ENCODE measurements at regions not wholly inside any gene's neighbourhood (a gene's known extent, or its start where the extent isn't known, plus 50 kb on each side); places are given as distances from the start of the nearest gene placed in this dataset.
"Not testable (repeated sequence)": the region's sequence is repeated elsewhere in the genome, so short reads cannot be mapped to it uniquely, and the experiment has no call there.

- Mint-ChIP-seq H3K27me3 (ENCODE audit: low read depth in 3 of 3) (peaks cover 0 to 5% (median 0%) of the 10 kb centered on the region in 3 donors), H3K4me3 (no peak overlapping the region), H3K36me3 (peaks cover 0 to 4% (median 0%) of the 10 kb centered on the region in 3 donors), H3K4me1 (no peaks in the 10 kb centered on the region), H3K27ac (no peak overlapping the region), H3K9me3 (peaks cover 0 to 13% (median 0%) of the 10 kb centered on the region in 6 donors)
- no peak for DNase-seq
These were observed 1259.7 kb upstream of the RAG2 start for GRCh38 chr11:37857726-37858125.

GRCh38 chr11:37849706-37850105 lies 1251.7 kb upstream of the RAG2 start:
- Mint-ChIP-seq H3K27me3 (ENCODE audit: low read depth in 3 of 3) (peaks cover 0 to 2% (median 0%) of the 10 kb centered on the region in 3 donors), H3K9me3 (peaks cover 0 to 4% (median 0%) of the 10 kb centered on the region in 6 donors), H3K27ac (no peak overlapping the region), H3K4me3 (no peak overlapping the region), H3K36me3 (peaks cover 0 to 6% (median 3%) of the 10 kb centered on the region in 3 donors), H3K4me1 (no peaks in the 10 kb centered on the region)
- no peak for DNase-seq

DNA sequence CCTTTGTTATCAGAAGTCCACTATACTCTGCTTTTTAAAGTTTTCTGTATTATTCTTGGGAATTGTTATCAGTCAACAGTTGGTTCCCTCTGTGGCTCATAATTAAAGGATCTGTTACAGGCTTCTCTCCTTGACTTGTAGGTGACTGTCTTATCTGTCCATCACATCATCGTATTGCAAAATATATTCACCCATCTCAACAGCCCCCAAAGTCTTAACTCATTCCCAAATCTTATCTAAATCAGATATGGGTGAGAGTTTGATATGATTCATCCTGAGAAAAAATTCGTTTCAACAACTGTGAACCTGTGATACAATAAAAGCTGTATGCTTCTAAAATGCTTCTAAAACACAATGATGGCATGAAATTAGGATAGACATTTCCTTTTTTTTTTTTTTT lies 1245.6 kb upstream of the RAG2 start:
- Mint-ChIP-seq H3K4me3 (no peak overlapping the region), H3K27me3 (ENCODE audit: low read depth in 3 of 3) (peaks cover 0 to 3% (median 0%) of the 10 kb centered on the region in 3 donors), H3K9me3 (peaks cover 0 to 4% (median 1%) of the 10 kb centered on the region in 6 donors), H3K4me1 (no peaks in the 10 kb centered on the region), H3K36me3 (peaks cover 0 to 9% (median 7%) of the 10 kb centered on the region in 3 donors), H3K27ac (no peak overlapping the region)
- DNase-seq = no peak

- H3K4me1 Mint-ChIP-seq = no peaks in the 10 kb centered on the region
- no peak for DNase-seq
- peaks cover 0 to 3% (median 0%) of the 10 kb centered on the region in 3 donors for H3K27me3 Mint-ChIP-seq (ENCODE audit: low read depth in 3 of 3)
- H3K9me3 Mint-ChIP-seq = peaks cover 0 to 10% (median 1%) of the 10 kb centered on the region in 6 donors
- H3K27ac Mint-ChIP-seq = no peak overlapping the region
- no peak overlapping the region for H3K4me3 Mint-ChIP-seq
- H3K36me3 Mint-ChIP-seq = peaks cover 0 to 7% (median 4%) of the 10 kb centered on the region in 3 donors
These were observed 1243.0 kb upstream of the RAG2 start for GRCh38 chr11:37841016-37841415.

GRCh38 chr11:37840345-37840744 lies 1242.3 kb upstream of the RAG2 start:
- H3K4me3 Mint-ChIP-seq; H3K4me1 Mint-ChIP-seq; H3K27ac Mint-ChIP-seq; H3K27me3 Mint-ChIP-seq (ENCODE audit: low read depth in 3 of 3); H3K9me3 Mint-ChIP-seq; H3K36me3 Mint-ChIP-seq; DNase-seq: not testable (repeated sequence)

DNA sequence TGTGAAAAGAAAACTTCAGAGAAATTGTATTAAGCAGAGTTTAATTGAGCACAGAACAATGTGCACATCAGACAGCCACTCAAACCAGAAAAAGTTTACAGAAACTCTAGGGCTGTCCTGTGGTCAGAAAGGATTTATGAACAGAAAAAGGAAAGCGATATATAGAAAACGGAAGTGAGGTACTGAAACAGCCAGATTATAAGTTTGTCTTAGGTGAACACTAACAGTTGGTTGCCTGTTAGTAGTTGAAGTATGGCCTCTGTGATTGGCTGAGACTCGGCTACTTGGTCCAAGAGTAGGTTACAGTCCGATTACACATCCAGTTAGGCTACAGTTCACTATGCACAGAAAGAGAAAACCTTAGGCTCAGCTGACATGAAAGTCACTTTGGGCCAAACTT lies 1232.5 kb upstream of the RAG2 start:
- peaks cover 0 to 4% (median 0%) of the 10 kb centered on the region in 3 donors for H3K36me3 Mint-ChIP-seq
- no peak overlapping the region for H3K27ac Mint-ChIP-seq

GRCh38 chr11:37817727-37818270 lies 1219.8 kb upstream of the RAG2 start:
- Mint-ChIP-seq H3K27ac (no peak overlapping the region), H3K4me3 (no peak overlapping the region), H3K9me3 (no peaks in the 10 kb centered on the region), H3K4me1 (no peaks in the 10 kb centered on the region), H3K36me3 (no peaks in the 10 kb centered on the region), H3K27me3 (ENCODE audit: low read depth in 3 of 3) (peaks cover 0 to 5% (median 0%) of the 10 kb centered on the region in 3 donors)
- DNase-seq = no peak

More for the DNA sequence above, 1232.5 kb upstream of the RAG2 start:
- H3K4me3 Mint-ChIP-seq = no peak overlapping the region
- no peaks in the 10 kb centered on the region for H3K27me3 Mint-ChIP-seq (ENCODE audit: low read depth in 3 of 3)
- DNase-seq = no peak
- H3K4me1 Mint-ChIP-seq = peaks cover 0 to 12% of the 10 kb centered on the region in 2 donors
- peaks cover 0 to 6% (median 0%) of the 10 kb centered on the region in 6 donors for H3K9me3 Mint-ChIP-seq

- DNase-seq = no peak
- no peak overlapping the region for H3K27ac Mint-ChIP-seq
- H3K9me3 Mint-ChIP-seq = peaks cover 0 to 2% (median 0%) of the 10 kb centered on the region in 6 donors
- H3K4me1 Mint-ChIP-seq = no peaks in the 10 kb centered on the region
- no peaks in the 10 kb centered on the region for H3K36me3 Mint-ChIP-seq
- H3K27me3 Mint-ChIP-seq (ENCODE audit: low read depth in 3 of 3) = no peaks in the 10 kb centered on the region
- no peak overlapping the region for H3K4me3 Mint-ChIP-seq
These were observed 1214.3 kb upstream of the RAG2 start for GRCh38 chr11:37812281-37812880.

- no peaks in the 10 kb centered on the region for H3K27me3 Mint-ChIP-seq (ENCODE audit: low read depth in 3 of 3)
- no peak overlapping the region for H3K4me3 Mint-ChIP-seq
- no peak for DNase-seq
- peaks cover 0 to 2% (median 0%) of the 10 kb centered on the region in 3 donors for H3K36me3 Mint-ChIP-seq
- peaks cover 0 to 2% (median 0%) of the 10 kb centered on the region in 6 donors for H3K9me3 Mint-ChIP-seq
- H3K4me1 Mint-ChIP-seq = no peaks in the 10 kb centered on the region
- H3K27ac Mint-ChIP-seq = no peak overlapping the region
These were observed 1213.3 kb upstream of the RAG2 start for GRCh38 chr11:37811349-37811748.

GRCh38 chr11:37804666-37805065 lies 1206.6 kb upstream of the RAG2 start:
- DNase-seq = no peak
- H3K27ac Mint-ChIP-seq = no peak overlapping the region
- H3K27me3 Mint-ChIP-seq (ENCODE audit: low read depth in 3 of 3) = no peaks in the 10 kb centered on the region
- no peak overlapping the region for H3K4me3 Mint-ChIP-seq
- H3K36me3 Mint-ChIP-seq = peaks cover 0 to 6% (median 3%) of the 10 kb centered on the region in 3 donors
- peaks cover 0 to 10% (median 0%) of the 10 kb centered on the region in 6 donors for H3K9me3 Mint-ChIP-seq
- H3K4me1 Mint-ChIP-seq = no peaks in the 10 kb centered on the region

DNA sequence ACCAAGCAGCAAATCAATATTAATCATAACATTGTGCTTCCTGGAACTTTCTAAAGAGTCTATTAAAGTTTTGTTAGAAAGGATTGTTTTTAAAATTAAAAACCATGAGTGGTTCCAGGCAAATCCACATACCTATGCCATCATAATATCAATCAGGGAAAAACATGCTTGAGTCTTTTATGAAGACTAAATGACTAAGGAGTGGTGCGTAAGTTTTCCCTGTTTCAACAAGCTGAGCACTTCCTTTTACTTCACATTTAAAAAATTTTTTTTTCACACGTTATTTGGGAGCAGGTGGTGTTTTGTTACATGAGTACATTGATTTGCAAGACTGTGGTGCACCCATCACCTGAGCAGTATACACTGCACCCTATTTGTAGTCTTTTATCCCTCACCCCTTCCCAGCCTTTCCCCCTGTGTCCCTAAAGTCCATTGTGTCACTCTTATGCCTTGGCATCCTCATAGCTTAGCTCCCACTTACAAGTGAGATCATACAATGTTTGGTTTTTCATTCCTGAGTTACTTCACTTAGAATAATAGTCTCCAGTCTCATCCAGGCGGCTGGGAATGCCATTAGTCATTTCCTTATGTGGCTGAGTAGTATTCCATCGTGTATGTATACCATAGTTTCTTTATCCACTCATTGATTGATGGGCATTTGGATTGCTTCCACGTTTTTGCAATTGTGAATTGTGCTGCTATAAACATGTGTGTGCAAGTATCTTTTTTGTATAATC lies 1190.3 kb upstream of the RAG2 start:
- H3K27ac Mint-ChIP-seq = no peak overlapping the region
- H3K27me3 Mint-ChIP-seq (ENCODE audit: low read depth in 3 of 3) = peaks cover 0 to 2% (median 0%) of the 10 kb centered on the region in 3 donors
- no peaks in the 10 kb centered on the region for H3K4me1 Mint-ChIP-seq
- peaks cover 9 to 33% (median 17%) of the 10 kb centered on the region in 6 donors for H3K9me3 Mint-ChIP-seq
- DNase-seq = no peak
- H3K4me3 Mint-ChIP-seq = no peak overlapping the region
- peaks cover 3 to 21% (median 13%) of the 10 kb centered on the region in 3 donors for H3K36me3 Mint-ChIP-seq

DNA sequence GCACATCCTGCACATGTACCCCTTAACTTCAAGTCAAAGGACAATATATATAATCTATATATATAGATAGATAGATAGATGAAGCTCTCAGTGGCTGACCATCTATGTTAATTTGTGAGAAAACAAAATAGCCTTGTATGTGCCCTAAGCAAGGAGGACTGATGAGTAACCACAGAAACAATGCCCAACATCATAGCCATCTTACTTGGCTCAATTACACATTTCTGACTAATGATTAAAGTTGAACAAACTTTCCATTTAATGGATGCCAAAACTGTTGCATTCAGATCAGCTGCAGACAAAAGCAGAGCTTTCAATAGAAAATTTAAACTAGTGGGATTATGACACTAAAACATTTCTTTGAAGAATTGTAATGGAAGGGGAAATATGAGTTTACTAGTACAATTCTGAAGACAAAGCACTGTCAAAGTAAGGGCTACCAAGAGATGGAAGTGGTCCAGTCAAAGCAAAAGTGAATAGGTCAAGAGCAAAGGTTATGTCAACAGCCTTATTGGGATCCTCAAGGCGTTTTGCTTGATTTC lies 1188.2 kb upstream of the RAG2 start:
- Mint-ChIP-seq H3K4me1 (no peaks in the 10 kb centered on the region), H3K9me3 (peaks cover 19 to 49% (median 32%) of the 10 kb centered on the region in 6 donors), H3K4me3 (no peak overlapping the region), H3K27ac (no peak overlapping the region), H3K27me3 (ENCODE audit: low read depth in 3 of 3) (peaks cover 0 to 2% (median 0%) of the 10 kb centered on the region in 3 donors), H3K36me3 (peaks cover 9 to 35% (median 20%) of the 10 kb centered on the region in 3 donors)
- no peak for DNase-seq

DNA sequence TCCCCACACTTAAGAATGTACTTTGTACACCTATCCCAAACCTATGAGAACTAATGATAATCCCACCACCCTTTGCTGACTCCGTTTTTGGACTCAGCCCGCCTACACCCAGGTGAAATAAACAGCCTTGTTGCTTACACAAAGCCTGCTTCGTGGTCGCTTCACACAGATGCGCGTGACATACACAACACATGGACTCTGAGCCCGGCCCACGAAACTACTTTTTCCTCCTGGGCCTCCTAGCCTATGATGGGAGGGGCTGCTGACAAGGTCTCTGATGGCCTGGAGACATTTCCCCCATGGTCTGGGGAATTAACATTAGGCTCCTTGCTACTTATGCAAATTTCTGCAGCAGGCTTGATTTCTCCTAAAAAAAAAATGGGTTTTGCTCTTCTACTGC lies 1176.4 kb upstream of the RAG2 start:
- H3K27ac Mint-ChIP-seq = no peak overlapping the region
- DNase-seq = no peak
- H3K27me3 Mint-ChIP-seq (ENCODE audit: low read depth in 3 of 3) = no peaks in the 10 kb centered on the region
- peaks cover 0 to 26% of the 10 kb centered on the region in 2 donors for H3K4me1 Mint-ChIP-seq
- H3K9me3 Mint-ChIP-seq = peaks cover 0 to 28% (median 3%) of the 10 kb centered on the region in 6 donors
- H3K4me3 Mint-ChIP-seq = no peak overlapping the region
- peaks cover 0 to 10% (median 0%) of the 10 kb centered on the region in 3 donors for H3K36me3 Mint-ChIP-seq

DNA sequence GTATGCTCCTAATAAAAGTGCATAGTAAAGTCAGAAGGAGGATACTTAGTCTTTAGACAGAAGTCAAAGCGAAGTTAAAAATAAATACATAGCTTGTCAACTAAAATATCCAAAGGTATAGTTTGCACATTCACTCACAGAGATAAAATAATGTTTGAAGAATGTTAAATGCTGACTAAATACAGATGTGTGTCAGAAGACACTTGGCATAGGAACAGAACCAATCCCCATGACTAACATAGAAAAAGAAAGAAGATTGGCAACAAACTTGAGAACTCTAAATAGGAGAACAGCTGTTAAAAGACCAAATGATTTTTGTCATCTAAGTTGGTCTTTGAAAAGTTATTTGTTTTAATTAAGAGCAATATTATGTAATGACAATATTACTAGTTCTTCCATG lies 1172.1 kb upstream of the RAG2 start:
- no peak for DNase-seq
- H3K27ac Mint-ChIP-seq = no peak overlapping the region
- peaks cover 0 to 2% (median 0%) of the 10 kb centered on the region in 3 donors for H3K27me3 Mint-ChIP-seq (ENCODE audit: low read depth in 3 of 3)
- no peak overlapping the region for H3K4me3 Mint-ChIP-seq
- peaks cover 0 to 17% (median 4%) of the 10 kb centered on the region in 6 donors for H3K9me3 Mint-ChIP-seq
- peaks cover 0 to 10% (median 0%) of the 10 kb centered on the region in 3 donors for H3K36me3 Mint-ChIP-seq
- peaks cover 0 to 5% of the 10 kb centered on the region in 2 donors for H3K4me1 Mint-ChIP-seq

Data from immature natural killer cell (primary cell).